SU-DHL-6 (cell line): ENCODE measurements at regions not wholly inside any gene's neighbourhood (a gene's known extent, or its start where the extent isn't known, plus 50 kb on each side); places are given as distances from the start of the nearest gene placed in this dataset.

ENCODE experiments used
- H2AFZ ChIP-seq: fragments of 200-600 bp; sonication (generic); 2 replicates; pipeline ENCODE4 v1.6.1; 2014; ENCODE audit warnings: low read depth, mild to moderate bottlenecking, moderate library complexity, mixed read lengths, antibody characterized with exemption, low read length; ENCODE audit not compliant: severe bottlenecking
- H3F3A ChIP-seq: fragments of 200-600 bp; shearing (Covaris generic); 2 replicates; pipeline ENCODE4 v1.6.0; 2016; ENCODE audit warnings: antibody characterized with exemption, mild to moderate bottlenecking; ENCODE audit not compliant: insufficient read depth
- H3K27ac ChIP-seq: fragments of 200-600 bp; sonication (generic); 2 replicates; pipeline ENCODE4 v1.5.1; 2016; ENCODE audit warnings: low read depth, mild to moderate bottlenecking, low read length, moderate library complexity, mixed read lengths
- H3K27me3 ChIP-seq: fragments of 200-600 bp; sonication (generic), shearing (Covaris generic); 2 replicates; pipeline ENCODE4 v1.6.0; 2014; ENCODE audit warnings: mild to moderate bottlenecking, low read length
- H3K36me3 ChIP-seq: fragments of 200-600 bp; sonication (generic); 2 replicates; pipeline ENCODE4 v1.6.1; 2014; ENCODE audit warnings: mild to moderate bottlenecking, low read length, mixed read lengths
- H3K4me2 ChIP-seq: fragments of 300-600, 200-600 bp; shearing (Covaris generic), sonication (generic); 2 replicates; pipeline ENCODE4 v1.6.0; 2014; ENCODE audit warnings: low read length, low read depth, mild to moderate bottlenecking; ENCODE audit not compliant: poor library complexity, severe bottlenecking
- H3K4me3 ChIP-seq: fragments of 200-600 bp; sonication (generic); 2 replicates; pipeline ENCODE4 v1.5.1; 2014; ENCODE audit warnings: antibody characterized with exemption, low read length, mild to moderate bottlenecking, mixed read lengths; ENCODE audit not compliant: insufficient read depth, poor library complexity, severe bottlenecking
- H3K79me2 ChIP-seq: fragments of 200-600 bp; sonication (generic); 2 replicates; pipeline ENCODE4 v1.6.1; 2014; ENCODE audit warnings: mild to moderate bottlenecking, low read length, moderate library complexity; ENCODE audit not compliant: insufficient read depth
- H3K9ac ChIP-seq: fragments of 200-600 bp; sonication (generic); 2 replicates; pipeline ENCODE4 v1.7.0; 2014; ENCODE audit warnings: mild to moderate bottlenecking, low read length
- H3K9me2 ChIP-seq: fragments of 200-600 bp; sonication (generic); replicated peaks from 2 replicates; pipeline ENCODE4 v1.6.1; 2014; ENCODE audit warnings: low read length; ENCODE audit not compliant: insufficient read depth
- H3K9me3 ChIP-seq: fragments of 200-600 bp; sonication (generic); 2 replicates; pipeline ENCODE4 v1.6.1; 2014; ENCODE audit warnings: low read length, mixed read lengths; ENCODE audit not compliant: insufficient read depth
- H4K20me1 ChIP-seq: fragments of 200-600 bp; sonication (generic); 2 replicates; pipeline ENCODE4 v1.6.1; 2014; ENCODE audit warnings: low read depth, mild to moderate bottlenecking, antibody characterized with exemption, low read length, moderate library complexity, mixed read lengths
- CTCF ChIP-seq: fragments of 200-600 bp; sonication (generic); IDR thresholded peaks from one replicate; pipeline ENCODE4 v1.5.1; 2017; ENCODE audit warnings: antibody characterized with exemption, mild to moderate bottlenecking, low read length, moderate library complexity; ENCODE audit not compliant: insufficient read depth, poor library complexity, severe bottlenecking
- EZH2phosphoT487 ChIP-seq: fragments of 200-600 bp; sonication (generic), shearing (Covaris generic); conservative IDR thresholded peaks from 2 replicates; pipeline ENCODE4 v1.6.1; 2018; ENCODE audit warnings: mild to moderate bottlenecking, antibody characterized with exemption, low read length, moderate library complexity, mixed read lengths

GRCh38 chr18:68440433-68440832, 274.5 kb downstream of the TMX3 start:
- H3K79me2 ChIP-seq = no peaks in the 10 kb centered on the region
- no peak overlapping the region for H3K27ac ChIP-seq
- no peaks in the 10 kb centered on the region for H3F3A ChIP-seq
- no peak for TF ChIP-seq EZH2phosphoT487
- H2AFZ ChIP-seq = no peak overlapping the region
- no peaks in the 10 kb centered on the region for H3K36me3 ChIP-seq
- no peaks in the 10 kb centered on the region for H4K20me1 ChIP-seq
- no peaks in the 10 kb centered on the region for H3K9me2 ChIP-seq
- peaks cover 3% of the 10 kb centered on the region; the same call in 1 of the 2 replicates for H3K9me3 ChIP-seq
- H3K4me3 ChIP-seq = no peak overlapping the region
- H3K27me3 ChIP-seq = no peaks in the 10 kb centered on the region
- H3K9ac ChIP-seq = no peak overlapping the region
- H3K4me2 ChIP-seq = no peak overlapping the region

- H3K9me2 ChIP-seq = no peaks in the 10 kb centered on the region
- no peak for TF ChIP-seq EZH2phosphoT487
- TF ChIP-seq CTCF = no peak
- H3K27ac ChIP-seq = no peak overlapping the region
- no peak overlapping the region for H3K4me2 ChIP-seq
- no peaks in the 10 kb centered on the region for H3F3A ChIP-seq
- H3K79me2 ChIP-seq = no peaks in the 10 kb centered on the region
- no peaks in the 10 kb centered on the region for H3K27me3 ChIP-seq
- no peak overlapping the region for H3K9ac ChIP-seq
- H3K9me3 ChIP-seq = peaks cover 3% of the 10 kb centered on the region; the same call in 1 of the 2 replicates
- H3K4me3 ChIP-seq = no peak overlapping the region
- no peak overlapping the region for H2AFZ ChIP-seq
- no peaks in the 10 kb centered on the region for H3K36me3 ChIP-seq
- H4K20me1 ChIP-seq = no peaks in the 10 kb centered on the region
Measured at GRCh38 chr18:68439642-68440041, 275.3 kb downstream of the TMX3 start.

GRCh38 chr18:68438983-68439382, 275.9 kb downstream of the TMX3 start:
- Histone ChIP-seq H3K4me2 (no peak overlapping the region), H3K9me2 (no peaks in the 10 kb centered on the region), H3K27me3 (no peaks in the 10 kb centered on the region), H2AFZ (no peak overlapping the region), H3K36me3 (no peaks in the 10 kb centered on the region), H3F3A (no peaks in the 10 kb centered on the region), H4K20me1 (no peaks in the 10 kb centered on the region), H3K9ac (no peak overlapping the region), H3K27ac (no peak overlapping the region), H3K4me3 (no peak overlapping the region), H3K9me3 (peaks cover 3% of the 10 kb centered on the region; the same call in 1 of the 2 replicates), H3K79me2 (no peaks in the 10 kb centered on the region)
- no peak for TF ChIP-seq CTCF
- no peak for TF ChIP-seq EZH2phosphoT487

- TF ChIP-seq CTCF = no peak
- no peak for TF ChIP-seq EZH2phosphoT487
- no peak overlapping the region for H3K4me3 ChIP-seq
- H3F3A ChIP-seq = no peaks in the 10 kb centered on the region
Measured at GRCh38 chr18:68438536-68438935, 276.4 kb downstream of the TMX3 start.

More at GRCh38 chr18:68438536-68438935, 276.4 kb downstream of the TMX3 start:
- Histone ChIP-seq H3K27ac (no peak overlapping the region), H3K9me2 (no peaks in the 10 kb centered on the region), H4K20me1 (no peaks in the 10 kb centered on the region), H3K27me3 (no peaks in the 10 kb centered on the region), H3K36me3 (no peaks in the 10 kb centered on the region), H3K9me3 (peaks cover 3% of the 10 kb centered on the region; the same call in 1 of the 2 replicates), H3K9ac (no peak overlapping the region), H2AFZ (no peak overlapping the region), H3K79me2 (no peaks in the 10 kb centered on the region), H3K4me2 (no peak overlapping the region)
